Smooth muscle cell (in vitro differentiated cells): ENCODE measurements at regions not wholly inside any gene's neighbourhood (a gene's known extent, or its start where the extent isn't known, plus 50 kb on each side); places are given as distances from the start of the nearest gene placed in this dataset.

ENCODE experiments used
- DNase-seq: peaks from one replicate; lab custom pipeline; 2025; ENCODE audit not compliant: unreplicated experiment; lab: John Stamatoyannopoulos, UW
- H2AFZ ChIP-seq: fragments of 200-600 bp; sonication (generic); 2 replicates; pipeline ENCODE4 v1.6.0; 2016; ENCODE audit warnings: antibody characterized with exemption, low read depth, mild to moderate bottlenecking
- H3F3A ChIP-seq: fragments of 200-600 bp; sonication (generic); 2 replicates; pipeline ENCODE4 v1.6.0; 2017; ENCODE audit warnings: antibody characterized with exemption, low read depth
- H3K27ac ChIP-seq: fragments of 200-600 bp; sonication (generic); 2 replicates; pipeline ENCODE4 v1.5.1; 2016; ENCODE audit warnings: low read depth, mild to moderate bottlenecking
- H3K27me3 ChIP-seq: fragments of 200-600 bp; sonication (generic); 2 replicates; pipeline ENCODE4 v1.6.1; 2016; ENCODE audit warnings: low read depth, mild to moderate bottlenecking
- H3K36me3 ChIP-seq: fragments of 200-600 bp; sonication (generic); 2 replicates; pipeline ENCODE4 v1.5.1; 2016; ENCODE audit warnings: low read depth
- H3K4me1 ChIP-seq: fragments of 200-600 bp; sonication (generic); 2 replicates; pipeline ENCODE4 v1.5.1; 2016; ENCODE audit warnings: low read depth
- H3K4me2 ChIP-seq: fragments of 200-600 bp; sonication (generic); 2 replicates; pipeline ENCODE4 v1.6.0; 2016; ENCODE audit warnings: mild to moderate bottlenecking
- H3K4me3 ChIP-seq: fragments of 200-600 bp; sonication (generic); 2 replicates; pipeline ENCODE4 v1.5.1; 2016; ENCODE audit warnings: mild to moderate bottlenecking
- H3K79me2 ChIP-seq: fragments of 200-600 bp; sonication (generic); 2 replicates; pipeline ENCODE4 v1.6.0; 2016; ENCODE audit warnings: low read depth, mild to moderate bottlenecking
- H3K9ac ChIP-seq: fragments of 200-600 bp; sonication (generic); 2 replicates; pipeline ENCODE4 v1.6.0; 2016; ENCODE audit warnings: low read depth
- H3K9me3 ChIP-seq: fragments of 200-600 bp; sonication (generic); replicated peaks from 2 replicates; pipeline ENCODE4 v1.5.1; 2016; ENCODE audit warnings: low read depth
- H4K20me1 ChIP-seq: fragments of 200-600 bp; sonication (generic); 2 replicates; pipeline ENCODE4 v1.6.0; 2016; ENCODE audit warnings: low read depth
- CTCF ChIP-seq: fragments of 200-600 bp; sonication (generic); IDR thresholded peaks from 2 replicates; pipeline ENCODE4 v1.5.1; 2017; ENCODE audit warnings: borderline replicate concordance, mild to moderate bottlenecking, antibody characterized with exemption; ENCODE audit not compliant: insufficient read depth, poor library complexity, severe bottlenecking
- WGBS: methylation state at CpG from one replicate; pipeline ENCODE4 v1.1.7; 2016; ENCODE audit warnings: low lambda C conversion rate; 5-methylcytosine and 5-hydroxymethylcytosine counted together

- no peak for TF ChIP-seq CTCF
- Histone ChIP-seq H3F3A (no peaks in the 10 kb centered on the region), H3K79me2 (no peaks in the 10 kb centered on the region), H3K4me3 (no peak overlapping the region), H3K9ac (no peak overlapping the region), H3K27me3 (no peaks in the 10 kb centered on the region), H3K4me1 (no peaks in the 10 kb centered on the region), H3K4me2 (no peak overlapping the region), H4K20me1 (no peaks in the 10 kb centered on the region), H3K36me3 (no peaks in the 10 kb centered on the region), H3K27ac (no peak overlapping the region), H3K9me3 (no peaks in the 10 kb centered on the region), H2AFZ (no peak overlapping the region)
- 91% methylated on average over 5 of the region's 5 CpGs for WGBS
- no peak for DNase-seq
These were observed 80.3 kb upstream of the STMND1 start for GRCh38 chr6:17021539-17021889.

- no peak for DNase-seq
- H3K36me3 ChIP-seq = no peaks in the 10 kb centered on the region
- no peaks in the 10 kb centered on the region for H3K4me1 ChIP-seq
- no peak overlapping the region for H3K27ac ChIP-seq
- no peaks in the 10 kb centered on the region for H4K20me1 ChIP-seq
- H3K79me2 ChIP-seq = no peaks in the 10 kb centered on the region
- no peaks in the 10 kb centered on the region for H3F3A ChIP-seq
- H3K4me3 ChIP-seq = no peak overlapping the region
- H3K9ac ChIP-seq = no peak overlapping the region
- H3K9me3 ChIP-seq = no peaks in the 10 kb centered on the region
- no peak overlapping the region for H3K4me2 ChIP-seq
- 84% methylated on average over 3 of the region's 3 CpGs for WGBS
- no peaks in the 10 kb centered on the region for H3K27me3 ChIP-seq
- TF ChIP-seq CTCF = no peak
- no peak overlapping the region for H2AFZ ChIP-seq
These were observed 80.8 kb upstream of the STMND1 start for GRCh38 chr6:17020889-17021538.

- no peak overlapping the region for H3K4me3 ChIP-seq
- no peak overlapping the region for H2AFZ ChIP-seq
- H3K27ac ChIP-seq = no peak overlapping the region
- no peaks in the 10 kb centered on the region for H4K20me1 ChIP-seq
- no peak for DNase-seq
- H3K36me3 ChIP-seq = no peaks in the 10 kb centered on the region
- no peaks in the 10 kb centered on the region for H3K9me3 ChIP-seq
- 93% methylated on average over 5 of the region's 5 CpGs for WGBS
- H3K4me1 ChIP-seq = peaks cover under 1% of the 10 kb centered on the region
- no peak overlapping the region for H3K4me2 ChIP-seq
- TF ChIP-seq CTCF = no peak
- peaks cover 5% of the 10 kb centered on the region for H3F3A ChIP-seq
- H3K79me2 ChIP-seq = no peaks in the 10 kb centered on the region
- no peak overlapping the region for H3K9ac ChIP-seq
- no peaks in the 10 kb centered on the region for H3K27me3 ChIP-seq
These were observed 83.4 kb upstream of the STMND1 start for GRCh38 chr6:17018425-17018824.

- Histone ChIP-seq H3K79me2 (no peaks in the 10 kb centered on the region), H3F3A (peaks cover 11% of the 10 kb centered on the region), H3K9me3 (no peaks in the 10 kb centered on the region), H3K4me1 (peaks cover 11% of the 10 kb centered on the region), H3K36me3 (no peaks in the 10 kb centered on the region), H3K27ac (no peak overlapping the region), H2AFZ (no peak overlapping the region), H3K27me3 (no peaks in the 10 kb centered on the region), H3K4me2 (no peak overlapping the region), H4K20me1 (no peaks in the 10 kb centered on the region), H3K9ac (no peak overlapping the region), H3K4me3 (no peak overlapping the region)
- DNase-seq = no peak
- WGBS = 95% methylated on average over 10 of the region's 10 CpGs
- TF ChIP-seq CTCF = no peak
These were observed 84.4 kb upstream of the STMND1 start for GRCh38 chr6:17017416-17017815.
